ENCODE measurements at regions not wholly inside any gene's neighbourhood (a gene's known extent, or its start where the extent isn't known, plus 50 kb on each side); places are given as distances from the start of the nearest gene placed in this dataset.
"Not testable (repeated sequence)": the region's sequence is repeated elsewhere in the genome, so short reads cannot be mapped to it uniquely, and the experiment has no call there.

DNA sequence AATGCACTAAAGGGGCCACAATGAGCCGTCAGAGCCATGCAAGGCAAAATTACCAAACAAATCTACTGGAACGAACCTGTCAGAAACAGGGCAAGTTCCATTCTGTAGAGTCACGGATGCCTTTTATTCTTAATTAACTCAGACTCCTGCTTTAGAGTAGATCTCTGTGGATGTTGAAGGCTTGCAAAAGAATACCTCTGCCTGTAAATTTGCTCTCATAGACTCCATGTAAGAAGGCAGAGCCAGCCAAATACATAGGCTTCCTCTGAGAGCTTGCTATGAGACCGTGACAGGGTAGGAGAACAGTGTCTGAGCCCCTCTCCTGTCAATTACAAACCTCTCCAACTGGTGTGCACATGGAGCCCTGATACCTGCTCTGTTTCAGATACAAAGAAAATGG lies 787.9 kb upstream of the POM121L12 start:
- no peak for DNase-seq

DNA sequence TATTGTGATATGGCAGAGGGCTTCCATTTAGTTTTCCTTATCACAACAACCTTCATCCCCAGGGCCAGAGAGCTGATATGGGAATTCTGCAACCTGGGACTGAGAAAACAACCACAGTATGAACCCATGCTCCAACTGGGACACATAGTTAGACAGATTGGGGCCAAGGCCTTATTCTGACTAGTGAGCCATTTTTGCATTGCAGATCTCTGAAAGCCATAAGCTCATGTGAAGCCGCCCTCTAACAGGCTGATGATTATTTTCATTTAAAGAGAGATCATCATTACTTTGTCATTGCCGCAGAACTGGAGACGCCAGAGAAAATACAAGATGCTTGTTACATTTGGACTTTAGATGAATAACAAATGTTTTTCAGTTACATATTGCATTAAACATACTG lies 791.7 kb upstream of the POM121L12 start:
- DNase-seq, result no peak

DNA sequence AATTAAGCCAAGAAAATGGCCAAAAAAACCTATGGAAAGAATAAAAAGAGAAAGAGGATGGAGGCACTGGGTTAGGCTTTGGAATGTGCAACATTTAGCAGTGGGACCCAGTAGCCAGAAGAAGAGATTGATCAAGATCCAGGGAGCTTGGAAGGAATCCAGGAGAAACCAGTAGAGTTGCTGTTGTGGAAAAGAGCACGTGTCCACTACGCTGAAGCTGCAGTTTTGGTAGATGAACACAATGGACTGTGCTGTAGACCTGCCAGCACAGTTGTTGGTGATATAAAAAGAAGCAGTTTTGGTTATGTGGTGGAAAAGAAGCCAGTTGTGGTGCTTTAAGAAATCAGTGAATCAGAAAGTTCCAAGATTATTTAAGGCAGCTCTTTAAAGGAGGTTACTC lies 802.2 kb upstream of the POM121L12 start:
- DNase-seq, result no peak

DNA sequence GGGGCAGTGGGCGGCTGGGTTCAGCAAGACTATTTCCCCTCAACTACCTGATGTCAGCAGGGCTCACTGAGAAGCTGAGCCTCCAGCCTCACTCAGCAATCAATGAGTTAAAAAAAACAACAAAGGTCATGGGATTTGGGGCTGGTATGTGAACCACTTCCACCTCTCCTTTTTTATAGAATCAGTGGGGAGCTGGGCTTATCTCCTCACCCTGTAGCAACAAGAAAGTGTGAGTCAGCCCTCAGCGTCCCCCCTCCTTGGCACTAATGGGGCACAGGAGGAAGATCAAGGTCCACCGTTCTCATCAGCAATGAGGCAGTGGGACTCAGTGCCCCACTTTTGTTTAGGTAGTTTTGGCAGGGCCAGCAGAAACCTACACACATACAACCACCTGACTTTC lies 823.5 kb upstream of the POM121L12 start:
- DNase-seq, result no peak

DNA sequence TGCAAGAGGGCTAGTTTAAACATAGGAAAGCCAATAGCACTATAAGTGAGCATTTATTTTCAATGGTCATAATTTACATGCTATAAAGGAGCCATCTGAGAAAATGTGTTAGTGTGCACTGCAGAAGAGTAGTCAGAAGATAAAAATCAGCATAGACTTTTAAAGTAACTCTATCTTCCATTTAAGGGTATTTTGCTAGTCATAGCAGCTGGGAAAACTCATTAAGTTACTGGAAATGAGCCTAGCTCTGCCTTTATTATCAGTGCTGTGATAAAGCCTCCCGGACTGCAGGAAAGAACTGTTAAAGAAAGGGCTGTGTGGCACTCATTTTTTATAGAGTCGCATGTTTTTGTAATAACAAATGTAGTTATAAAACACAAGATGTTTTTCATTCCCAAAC lies 825.8 kb upstream of the POM121L12 start:
- no peak for DNase-seq

DNA sequence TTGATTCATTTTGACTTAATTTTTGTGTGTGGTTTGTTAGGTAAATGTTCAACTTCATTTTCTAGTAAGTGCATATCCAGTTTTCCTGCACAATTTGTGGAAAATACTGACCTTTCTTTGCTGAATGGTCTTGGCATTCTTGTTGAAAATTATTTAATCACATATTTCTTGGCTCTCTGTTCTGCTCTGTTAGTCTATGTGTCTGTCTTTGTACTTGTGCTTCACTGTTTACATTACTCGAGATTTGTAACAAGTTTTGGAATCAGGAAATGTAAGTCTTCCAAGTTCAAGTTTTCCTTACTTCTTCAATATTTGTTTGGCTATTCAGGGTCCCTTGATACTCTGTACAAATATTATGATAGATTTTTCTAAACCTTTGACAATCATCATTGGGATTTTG lies 838.2 kb upstream of the POM121L12 start:
- no peak for DNase-seq

DNA sequence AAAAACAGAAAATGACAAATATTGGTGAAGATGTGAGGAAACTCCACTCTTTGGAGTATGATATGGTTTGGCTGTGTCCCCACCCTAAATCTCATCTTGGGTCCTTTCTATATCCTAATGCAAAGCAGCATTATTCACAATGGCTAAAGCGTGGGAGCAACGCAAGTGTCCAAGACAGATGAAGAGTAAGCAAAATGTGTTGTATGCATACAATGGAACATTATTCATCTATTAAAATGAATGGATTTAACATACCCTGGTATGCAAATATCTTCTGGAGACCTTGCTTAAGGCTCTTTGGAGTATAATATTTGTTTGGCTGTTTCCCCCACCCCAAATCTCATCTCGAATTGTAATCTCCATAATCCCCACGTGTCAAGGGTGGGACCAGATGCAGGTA lies 839.8 kb upstream of the POM121L12 start:
- no peak for DNase-seq

DNA sequence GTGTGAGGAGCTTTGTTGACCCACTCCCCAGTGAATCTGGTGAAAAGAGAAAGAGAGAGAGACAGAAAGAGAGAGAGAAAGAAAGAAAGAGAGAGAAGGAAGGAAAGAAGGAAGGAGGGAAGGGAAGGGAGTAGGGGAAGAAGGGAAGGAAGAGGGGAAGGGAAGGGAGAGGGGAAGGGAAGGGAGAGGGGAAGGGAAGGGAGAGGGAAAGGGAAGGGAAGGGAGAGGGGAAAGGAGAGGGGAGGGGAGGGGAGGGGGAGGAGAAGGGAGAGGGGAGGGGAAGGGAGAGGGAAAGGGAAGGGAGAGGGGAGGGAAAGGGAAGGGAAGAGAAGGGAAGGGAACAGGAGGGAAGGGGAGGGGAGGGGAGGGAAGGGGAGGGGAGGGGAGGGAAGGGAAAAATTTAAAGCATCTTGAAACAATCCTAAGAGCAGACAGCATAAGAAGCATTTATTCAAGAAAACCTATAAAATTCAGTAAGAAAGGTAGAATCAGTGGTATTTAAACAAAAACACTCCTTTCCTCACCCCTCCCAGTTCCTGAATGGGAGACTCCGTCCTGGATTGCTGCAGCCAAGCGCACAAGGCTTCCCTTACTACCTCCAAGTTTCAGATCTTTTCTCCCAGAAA lies 846.2 kb upstream of the POM121L12 start:
- no peak for DNase-seq

DNA sequence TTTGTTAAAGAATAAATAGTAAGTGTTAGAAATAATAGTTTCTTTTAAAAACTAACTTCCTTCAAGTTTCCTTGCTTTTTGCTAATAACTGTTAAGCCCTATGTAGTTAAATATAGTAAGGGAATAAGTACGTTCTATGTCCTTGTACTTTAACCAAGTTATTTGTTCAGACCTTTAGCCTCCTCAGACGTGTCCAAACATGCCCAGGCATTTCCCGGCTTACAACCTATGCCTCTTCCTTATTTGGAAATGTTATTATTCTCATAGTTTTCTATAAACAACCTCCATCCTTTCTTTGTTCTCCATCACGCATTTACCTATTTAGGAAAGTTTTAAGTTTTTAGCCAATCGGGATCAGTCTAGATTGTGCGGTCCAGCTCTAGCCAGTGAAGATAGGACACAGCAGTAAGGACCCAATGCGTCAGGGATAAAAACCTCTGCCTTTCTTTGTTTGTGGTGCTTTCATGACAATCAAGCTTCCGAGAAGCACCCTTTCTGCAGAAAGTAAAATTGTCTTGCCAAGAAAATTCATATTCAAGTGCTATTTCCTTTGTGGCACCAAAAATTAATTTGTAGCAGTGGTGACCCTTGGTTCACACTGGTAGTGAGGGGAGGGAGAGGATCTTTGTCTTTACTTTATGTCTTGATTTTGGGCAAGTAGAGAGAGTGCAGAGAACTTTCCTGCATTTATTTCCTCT lies 851.3 kb upstream of the POM121L12 start:
- DNase-seq, result no peak

DNA sequence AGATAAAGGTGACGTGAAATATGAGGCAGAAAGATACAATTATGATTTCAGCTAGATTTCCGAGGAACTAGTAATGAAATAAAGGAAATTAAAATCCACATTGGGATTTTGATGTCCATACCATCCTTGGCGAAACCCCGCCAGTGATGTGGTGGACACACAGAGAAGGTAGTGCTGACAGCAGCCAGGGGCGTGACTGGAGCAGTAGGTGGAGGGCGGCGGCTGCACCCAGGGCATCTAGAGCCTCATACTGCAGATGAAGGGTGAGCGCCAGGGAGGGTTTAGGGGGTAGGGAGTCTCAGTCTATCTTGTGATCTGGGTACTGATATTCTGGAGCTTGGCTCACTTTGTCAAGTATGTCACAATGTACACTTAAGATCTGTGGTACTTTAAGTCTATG lies 855.5 kb upstream of the POM121L12 start:
- no peak for DNase-seq

DNA sequence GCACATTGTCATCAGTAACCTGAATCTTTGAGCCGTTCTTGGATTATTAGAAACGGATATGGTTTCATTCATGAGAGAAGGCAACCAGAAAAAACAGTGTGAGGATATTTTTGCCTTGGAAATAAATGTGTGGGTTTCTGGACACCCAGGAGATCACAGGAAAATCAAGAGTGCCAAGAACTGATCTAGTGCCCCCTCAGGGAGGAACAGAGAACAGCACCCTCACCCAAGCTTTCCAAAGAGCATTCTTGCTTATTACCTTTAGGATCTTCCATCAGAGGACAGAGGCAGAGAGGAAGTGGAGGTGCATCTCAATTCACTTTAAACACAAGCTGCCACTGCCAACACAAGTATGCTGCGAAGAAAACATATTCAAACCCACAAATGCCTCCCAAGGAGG lies 851.5 kb upstream of the COBL start:
- no peak for DNase-seq

DNA sequence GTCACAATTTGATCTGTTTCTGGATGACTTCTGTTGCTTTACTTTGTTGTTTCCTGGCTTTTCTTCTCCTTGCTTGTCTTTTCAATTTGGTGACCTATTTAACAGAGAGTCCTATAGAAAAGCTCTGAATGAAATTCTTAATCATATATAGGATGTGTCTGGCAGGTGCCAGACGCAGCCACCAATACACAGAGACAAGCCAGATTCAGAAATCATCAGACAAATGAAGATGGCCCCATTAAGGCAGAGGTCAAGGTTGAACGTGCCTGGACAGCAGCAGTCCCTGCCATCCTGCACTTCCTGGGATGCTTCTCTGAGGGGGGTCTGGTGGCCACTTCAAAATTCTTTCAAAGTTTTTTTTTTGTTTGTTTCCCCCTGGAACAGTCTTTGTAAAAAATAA lies 846.7 kb upstream of the COBL start:
- DNase-seq, result no peak

DNA sequence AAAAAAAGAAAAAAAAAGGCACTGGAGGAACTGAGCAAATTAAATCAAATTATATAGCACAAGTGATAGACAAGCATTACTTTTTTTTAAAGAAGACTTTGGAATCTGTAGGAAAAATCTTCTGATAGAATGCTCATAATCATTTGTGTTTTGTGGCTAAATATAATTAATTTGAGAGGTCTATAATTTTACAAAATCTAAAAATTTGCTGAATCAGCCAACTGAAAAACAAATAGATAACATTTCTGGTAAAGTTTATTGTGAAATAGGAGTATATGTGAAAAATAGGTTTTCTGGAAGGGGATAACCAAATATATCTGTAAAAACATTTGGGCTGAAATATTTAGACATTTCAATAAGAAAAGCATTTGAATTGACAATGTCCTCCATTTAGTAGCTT lies 844.9 kb upstream of the COBL start:
- DNase-seq, result no peak

DNA sequence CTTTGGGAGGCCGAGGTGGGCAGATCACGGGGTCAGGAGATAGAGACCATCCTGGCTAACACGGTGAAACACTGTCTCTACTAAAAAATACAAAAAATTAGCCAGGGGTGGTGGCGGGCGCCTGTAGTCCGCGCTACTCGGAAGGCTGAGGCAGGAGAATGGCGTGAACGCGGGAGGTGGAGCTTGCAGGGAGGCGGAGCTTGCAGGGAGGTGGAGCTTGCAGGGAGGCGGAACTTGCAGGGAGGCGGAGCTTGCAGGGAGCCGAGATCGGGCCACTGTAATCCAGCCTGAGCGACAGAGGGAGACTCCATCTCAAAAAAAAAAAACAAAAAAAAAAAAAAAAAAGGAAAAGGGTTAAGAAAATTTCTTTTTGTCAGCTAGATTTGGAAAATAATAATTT lies 842.8 kb upstream of the COBL start:
- not testable (repeated sequence) for DNase-seq

DNA sequence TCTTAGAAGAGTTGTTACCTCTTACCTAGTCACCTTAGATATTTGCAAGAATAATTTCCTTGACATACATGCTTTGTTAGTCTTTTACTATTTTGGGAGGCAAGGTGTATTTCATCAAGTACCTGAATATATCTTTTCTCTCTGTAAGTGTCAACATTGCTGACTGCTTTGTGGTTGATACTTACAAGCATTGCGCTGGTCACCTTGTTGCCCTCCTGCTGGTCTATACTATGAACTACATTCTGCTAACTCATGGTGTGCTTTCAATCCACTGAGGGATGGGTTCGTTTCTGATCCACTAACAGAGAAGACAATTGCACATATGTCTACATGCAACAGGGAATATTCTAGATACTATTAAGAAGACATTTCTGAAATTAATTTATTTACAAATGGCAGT lies 837.8 kb upstream of the COBL start:
- no peak for DNase-seq

DNA sequence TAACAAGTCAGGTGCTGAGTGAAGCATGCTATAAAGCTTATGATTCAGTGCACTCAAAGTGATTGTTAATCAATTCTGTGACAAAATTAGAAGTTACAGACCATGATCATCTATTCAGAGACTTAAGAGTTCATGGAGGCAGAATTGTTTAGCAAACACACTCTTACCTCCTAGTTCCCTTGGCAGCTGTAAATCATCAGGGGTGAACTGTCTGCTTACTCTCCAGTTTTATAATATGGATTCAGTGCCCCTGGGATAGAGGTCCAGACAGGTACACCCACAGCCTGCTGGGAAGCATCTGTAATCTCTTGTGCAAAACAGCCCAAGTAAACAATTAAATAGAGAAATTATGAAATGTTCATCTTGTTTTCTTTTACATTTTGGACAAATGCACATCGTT lies 835.0 kb upstream of the COBL start:
- no peak for DNase-seq

DNA sequence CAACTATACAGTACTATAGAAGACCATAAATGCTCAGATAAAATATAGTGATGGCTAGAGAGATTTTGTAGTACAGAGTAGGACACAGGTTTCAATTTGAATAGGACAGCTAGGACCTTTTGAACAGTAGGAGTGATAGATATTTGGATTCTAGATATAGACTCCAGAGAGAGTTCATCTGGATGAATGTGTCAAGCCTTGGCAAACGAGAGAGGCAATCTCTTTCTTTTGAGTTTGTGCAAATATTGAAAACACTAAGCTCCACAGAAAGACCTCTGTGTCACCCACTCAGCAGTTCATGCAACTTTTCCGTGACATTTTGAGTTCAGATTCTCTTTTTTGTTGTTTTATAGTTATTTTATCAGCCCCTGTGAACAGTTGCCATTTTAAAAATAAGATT lies 834.3 kb upstream of the COBL start:
- DNase-seq, result no peak

DNA sequence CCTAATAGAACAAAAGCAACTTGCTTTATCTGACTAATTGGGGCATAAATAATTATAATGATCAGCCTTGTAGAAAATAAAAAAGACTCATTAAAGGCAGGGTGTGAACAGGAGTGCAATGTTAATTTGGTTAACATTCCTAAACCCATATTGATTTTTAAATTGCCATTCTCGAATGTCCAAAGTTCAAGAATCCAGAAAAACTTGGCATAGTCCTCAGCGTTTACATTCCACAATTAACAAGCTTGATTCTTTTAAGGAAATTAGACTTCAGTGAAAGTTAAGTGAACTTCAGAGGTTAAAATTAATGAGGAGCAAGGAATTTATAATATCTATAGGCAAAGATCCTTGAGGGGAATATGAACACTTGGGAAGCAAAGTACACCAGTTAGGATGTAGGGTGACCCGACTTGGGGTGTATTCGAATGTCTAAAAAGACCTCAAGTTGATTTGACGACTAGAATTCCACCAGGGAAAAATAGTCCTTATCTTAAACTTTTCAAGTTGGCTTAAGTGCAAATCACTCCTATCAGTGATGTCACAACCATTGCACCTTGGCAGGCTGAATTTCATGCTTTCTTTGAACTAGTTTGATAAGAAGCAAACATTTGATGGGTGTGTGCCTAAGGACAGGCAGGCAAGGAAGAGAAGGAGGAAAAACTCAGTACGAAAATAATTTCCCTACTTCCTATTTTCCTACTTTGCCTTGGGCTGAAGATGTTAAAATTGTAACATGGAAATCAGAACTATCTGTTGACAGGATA lies 830.4 kb upstream of the COBL start:
- no peak for DNase-seq

DNA sequence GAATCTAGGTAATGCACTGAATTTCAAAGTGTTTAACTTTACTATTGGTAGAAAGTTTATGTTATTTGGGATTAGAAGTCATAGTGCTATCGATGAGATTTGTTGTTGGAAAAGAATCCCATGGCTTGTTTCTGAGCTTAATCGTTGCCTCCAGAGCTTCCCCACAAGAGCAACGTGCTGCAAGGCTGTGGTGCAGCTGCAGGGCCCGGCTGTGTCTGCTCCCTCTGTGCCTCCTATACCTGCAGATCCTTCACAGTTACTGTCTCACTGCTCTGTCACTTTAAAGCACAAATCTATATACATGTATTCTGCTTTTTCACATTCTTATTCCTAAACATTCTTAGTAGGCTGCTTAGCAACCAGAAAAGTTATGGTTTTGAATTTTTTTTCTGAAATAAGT lies 826.6 kb upstream of the COBL start:
- no peak for DNase-seq

DNA sequence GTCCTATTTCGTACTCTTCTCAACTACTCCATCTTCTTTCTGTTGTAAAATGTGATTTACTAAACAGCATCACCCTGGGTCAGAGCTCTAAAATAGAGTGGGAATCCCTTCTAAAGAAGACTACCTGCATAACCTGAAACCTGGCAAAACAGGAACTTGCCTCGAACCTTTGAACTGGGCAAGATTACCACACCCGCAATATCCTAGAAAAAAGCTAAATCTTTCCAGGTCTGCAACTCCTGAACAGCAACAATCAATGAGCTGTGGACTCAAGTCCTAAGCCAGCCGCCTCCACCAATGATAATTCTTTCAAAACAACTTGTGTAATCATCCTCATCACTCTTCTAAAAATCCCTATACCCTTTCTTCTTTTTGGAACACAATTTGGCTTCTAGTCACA lies 824.2 kb upstream of the COBL start:
- no peak for DNase-seq

DNA sequence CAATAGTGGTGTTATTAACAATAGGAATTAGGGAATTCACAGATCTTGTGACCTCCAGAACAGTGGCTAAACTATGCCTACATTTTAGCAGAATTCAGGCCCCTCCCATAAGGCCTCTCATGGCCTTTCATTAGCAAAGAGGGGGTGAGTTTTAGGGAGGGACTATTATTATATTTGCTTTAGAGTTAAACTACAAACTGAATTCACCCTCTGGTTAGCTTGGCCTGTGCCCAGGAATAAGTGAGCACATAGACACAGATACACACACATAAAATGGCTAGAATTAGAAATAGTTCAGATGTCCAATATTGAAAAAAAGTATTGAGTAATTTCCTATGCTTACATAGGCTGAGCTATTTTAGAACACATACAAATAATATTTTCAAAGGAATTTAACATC lies 818.8 kb upstream of the COBL start:
- DNase-seq, result no peak

DNA sequence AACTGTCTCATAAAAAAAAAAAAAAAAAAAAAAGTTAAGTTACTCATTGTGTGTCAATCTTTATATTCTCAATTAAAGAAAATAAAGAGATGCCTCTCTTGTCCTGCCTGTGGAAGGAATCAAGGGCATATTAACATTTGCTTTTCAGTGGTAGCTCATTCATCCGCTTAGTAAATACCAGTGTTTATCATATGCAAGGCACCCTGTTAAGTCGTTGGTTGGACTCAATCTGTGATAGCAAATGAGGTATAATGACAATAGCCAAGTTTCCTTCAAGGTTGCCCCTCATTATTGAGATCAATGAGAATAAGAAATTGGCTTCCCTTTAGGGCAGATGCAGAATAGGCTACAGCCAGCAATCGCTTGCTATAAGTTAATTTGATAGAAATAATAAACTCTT lies 812.7 kb upstream of the COBL start:
- DNase-seq, result no peak

DNA sequence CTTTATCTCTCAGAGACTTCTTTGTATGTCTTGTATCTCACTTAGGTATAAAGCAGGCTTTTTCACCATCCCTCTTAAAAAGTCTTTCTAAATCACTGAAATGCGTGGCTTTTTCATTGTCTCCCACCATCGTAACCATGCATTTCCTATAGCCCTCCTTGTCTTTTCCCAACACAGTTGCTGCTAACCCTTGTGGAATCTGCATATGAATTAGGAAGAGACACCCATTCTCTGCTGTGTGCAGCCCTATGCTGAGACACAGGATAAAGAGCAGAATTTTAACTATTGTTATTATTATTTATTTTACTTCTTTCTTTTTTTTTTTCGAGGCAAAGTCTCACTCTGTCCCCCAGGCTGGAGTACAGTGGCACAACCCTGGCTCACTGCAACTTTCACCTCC lies 804.3 kb upstream of the COBL start:
- DNase-seq, result no peak

DNA sequence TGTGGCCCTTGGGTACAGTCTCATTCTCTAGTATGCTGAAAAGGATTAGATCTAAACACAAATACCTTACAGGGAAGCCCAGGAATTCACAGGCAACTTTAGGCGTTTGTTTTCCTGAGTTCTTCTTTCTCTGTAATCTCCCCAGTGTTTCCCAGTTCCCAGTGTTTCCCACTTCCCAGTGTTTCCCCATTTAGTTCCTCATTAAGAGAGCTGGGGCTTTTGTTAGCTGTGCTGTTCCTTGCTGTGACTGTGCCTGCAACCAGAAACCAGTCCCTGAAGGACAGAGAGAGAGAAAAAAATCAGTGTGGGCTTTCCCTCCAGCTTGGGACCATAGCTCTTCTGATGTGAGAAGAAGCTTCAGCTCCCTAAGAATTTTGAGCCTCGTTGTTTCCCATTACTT lies 802.9 kb upstream of the COBL start:
- DNase-seq, result no peak

DNA sequence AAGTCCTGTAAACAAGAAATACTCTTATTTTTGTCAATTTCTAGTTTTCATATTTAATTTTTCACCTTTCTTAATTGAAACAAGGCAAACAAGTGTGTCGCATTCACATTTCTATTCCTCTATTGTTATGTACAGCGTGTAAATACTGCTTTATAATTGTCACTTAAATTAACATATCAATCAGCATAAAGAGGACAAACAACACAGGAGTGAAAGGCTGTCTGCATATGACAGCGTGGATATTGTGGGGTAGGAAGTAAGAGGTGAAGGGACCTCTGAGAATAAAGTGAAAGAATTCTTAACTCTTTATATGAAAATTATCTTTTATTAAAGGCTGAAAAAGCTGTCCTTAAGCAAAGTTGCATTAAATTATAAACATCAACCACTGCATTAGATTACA lies 797.9 kb upstream of the COBL start:
- no peak for DNase-seq
